DND-41 (cell line): ENCODE measurements at regions not wholly inside any gene's neighbourhood (a gene's known extent, or its start where the extent isn't known, plus 50 kb on each side); places are given as distances from the start of the nearest gene placed in this dataset.

Source experiments
- EZH2 ChIP-seq: IDR thresholded peaks from 3 replicates; pipeline ENCODE4 v1.6.1; 2012; ENCODE audit warnings: borderline replicate concordance, low read depth, mild to moderate bottlenecking, moderate library complexity, low read length, inconsistent platforms; ENCODE audit not compliant: severe bottlenecking
- TF ChIP-seq, protein P1 (sequence below): IDR thresholded peaks from 2 replicates; pipeline ENCODE4 v1.5.1; 2012; ENCODE audit warnings: borderline replicate concordance, low read length, moderate library complexity, mild to moderate bottlenecking; ENCODE audit not compliant: poor library complexity, severe bottlenecking; ENCODE audit errors: extremely low read depth

DNA sequence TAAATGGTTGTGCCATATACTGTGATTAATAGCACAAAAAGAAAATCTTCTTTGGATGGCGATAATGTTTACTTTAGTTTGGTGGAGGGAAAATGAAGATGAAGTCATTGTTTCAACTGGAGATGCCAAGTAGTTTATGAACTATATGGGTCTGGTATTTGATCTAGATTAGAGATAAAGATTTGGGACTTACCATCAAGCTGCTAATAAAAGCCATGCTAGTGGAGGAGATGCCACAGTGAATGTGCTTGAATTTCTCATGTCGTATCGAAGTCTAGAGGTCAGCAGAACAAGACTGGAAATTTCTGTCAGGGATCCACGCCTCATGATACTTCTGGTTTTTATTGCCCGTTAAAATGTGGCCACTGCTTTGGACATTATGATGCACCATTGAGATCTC is 742.0 kb downstream of the NCAM2 start:
- TF ChIP-seq, protein P1, sequence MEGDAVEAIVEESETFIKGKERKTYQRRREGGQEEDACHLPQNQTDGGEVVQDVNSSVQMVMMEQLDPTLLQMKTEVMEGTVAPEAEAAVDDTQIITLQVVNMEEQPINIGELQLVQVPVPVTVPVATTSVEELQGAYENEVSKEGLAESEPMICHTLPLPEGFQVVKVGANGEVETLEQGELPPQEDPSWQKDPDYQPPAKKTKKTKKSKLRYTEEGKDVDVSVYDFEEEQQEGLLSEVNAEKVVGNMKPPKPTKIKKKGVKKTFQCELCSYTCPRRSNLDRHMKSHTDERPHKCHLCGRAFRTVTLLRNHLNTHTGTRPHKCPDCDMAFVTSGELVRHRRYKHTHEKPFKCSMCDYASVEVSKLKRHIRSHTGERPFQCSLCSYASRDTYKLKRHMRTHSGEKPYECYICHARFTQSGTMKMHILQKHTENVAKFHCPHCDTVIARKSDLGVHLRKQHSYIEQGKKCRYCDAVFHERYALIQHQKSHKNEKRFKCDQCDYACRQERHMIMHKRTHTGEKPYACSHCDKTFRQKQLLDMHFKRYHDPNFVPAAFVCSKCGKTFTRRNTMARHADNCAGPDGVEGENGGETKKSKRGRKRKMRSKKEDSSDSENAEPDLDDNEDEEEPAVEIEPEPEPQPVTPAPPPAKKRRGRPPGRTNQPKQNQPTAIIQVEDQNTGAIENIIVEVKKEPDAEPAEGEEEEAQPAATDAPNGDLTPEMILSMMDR, result no peak
- no peak for TF ChIP-seq EZH2
